ENCODE measurements at regions not wholly inside any gene's neighbourhood (a gene's known extent, or its start where the extent isn't known, plus 50 kb on each side); places are given as distances from the start of the nearest gene placed in this dataset.

DNA sequence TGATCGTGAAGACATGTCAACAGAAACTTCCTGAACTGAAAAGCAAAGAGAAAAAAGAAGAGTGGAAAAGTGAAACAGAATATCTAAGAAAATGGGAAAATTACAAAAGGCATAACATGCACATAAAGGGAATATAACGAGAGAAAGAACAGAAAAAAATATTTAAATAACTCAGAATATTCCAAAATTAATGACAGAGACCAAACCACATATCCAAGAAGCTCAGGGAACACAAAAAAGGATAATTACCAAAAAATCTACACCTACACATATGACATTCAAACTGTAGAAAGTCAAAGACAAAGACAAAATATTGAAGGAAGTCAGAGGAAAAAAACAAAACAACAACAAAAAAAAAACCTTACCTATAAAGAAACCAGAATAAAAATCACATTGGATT lies 105.5 kb downstream of the OR13A1 start:
- no peaks in the 10 kb centered on the region for H3K27me3 ChIP-seq (replicated peaks in 2 of 5; ENCODE audit: control insufficient read depth in 4 of 5, insufficient read depth in 5 of 5, low read length in 4 of 5)
- H3K9me3 ChIP-seq (ENCODE audit: control extremely low read depth in 1 of 5, control insufficient read depth in 4 of 5, insufficient read depth in 2 of 5, low read depth in 1 of 5, low read length in 4 of 5): peaks cover 0 to 3% (median 0%) of the 10 kb centered on the region in 5 experiments
- H3K27ac ChIP-seq (ENCODE audit: insufficient read depth in 1 of 2, low read depth in 1 of 2, low read length in 2 of 2, poor library complexity in 1 of 2, severe bottlenecking in 2 of 2): no peak overlapping the region
- ChIA-PET CTCF (no interaction called here), POLR2A (no interaction called here)
- no peaks in the 10 kb centered on the region for H3K36me3 ChIP-seq (ENCODE audit: control insufficient read depth in 4 of 4, insufficient read depth in 4 of 4, low read length in 3 of 4)
- no peaks in the 10 kb centered on the region for H3K4me1 ChIP-seq (ENCODE audit: control extremely low read depth in 1 of 4, control insufficient read depth in 4 of 4, insufficient read depth in 4 of 4, low read length in 3 of 4)
- WGBS (ENCODE audit: insufficient coverage): 100% methylated on average over 1 of the region's 2 CpGs
- no peak for DNase-seq
- H3K4me3 ChIP-seq (ENCODE audit: control insufficient read depth in 1 of 7, extremely low read depth in 1 of 7, insufficient read depth in 4 of 7, low read depth in 2 of 7, low read length in 6 of 7): no peak overlapping the region

DNA sequence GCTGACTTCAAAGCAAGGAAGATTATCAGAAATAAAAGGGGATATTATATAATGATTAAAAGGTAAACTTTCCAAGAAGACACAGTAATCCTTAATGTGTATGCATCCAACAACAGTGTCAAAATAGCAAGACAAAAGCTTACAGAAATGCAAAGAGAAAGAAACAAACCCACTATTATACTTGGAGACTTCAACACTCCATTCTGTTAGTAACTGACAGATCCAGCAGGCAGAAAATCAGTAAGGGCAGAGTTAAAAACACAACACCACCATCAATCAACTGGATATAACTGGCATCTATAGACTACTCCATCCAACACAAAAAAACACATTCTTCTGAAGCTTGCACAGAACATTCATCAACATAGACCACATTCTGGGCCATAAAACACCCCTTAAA lies 103.8 kb downstream of the OR13A1 start:
- no peaks in the 10 kb centered on the region for H3K27me3 ChIP-seq (replicated peaks in 2 of 5; ENCODE audit: control insufficient read depth in 4 of 5, insufficient read depth in 5 of 5, low read length in 4 of 5)

DNA sequence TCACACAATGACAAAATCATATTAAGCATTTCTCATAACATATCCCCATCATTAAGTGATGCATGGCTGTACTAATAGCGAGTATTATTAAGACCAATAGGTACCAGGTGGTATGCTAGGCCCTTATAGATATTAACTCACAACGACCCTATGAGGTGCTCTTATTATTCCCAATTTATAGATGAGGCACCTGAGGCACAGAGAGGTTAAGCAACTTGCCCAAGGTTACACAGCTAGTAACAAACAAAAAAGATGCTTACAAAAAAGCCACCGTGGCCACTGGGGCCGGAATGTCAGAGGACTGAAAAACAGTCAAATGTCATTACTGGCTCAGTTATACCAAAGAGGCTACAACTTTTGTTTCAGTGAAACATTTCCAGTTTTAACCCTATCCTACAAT lies 96.0 kb downstream of the OR13A1 start:
- no peak overlapping the region for H3K4me3 ChIP-seq (ENCODE audit: control insufficient read depth in 1 of 7, extremely low read depth in 1 of 7, insufficient read depth in 4 of 7, low read depth in 2 of 7, low read length in 6 of 7)
- ChIA-PET CTCF (interaction anchor here (2.1 kb wide), 1 partner anchor 18 kb away, joined by 4 read pairs; no protein-coding TSS in a partner anchor), POLR2A (no interaction called here)
- peaks cover 0 to 2% (median 0%) of the 10 kb centered on the region in 5 experiments for H3K27me3 ChIP-seq (replicated peaks in 2 of 5; ENCODE audit: control insufficient read depth in 4 of 5, insufficient read depth in 5 of 5, low read length in 4 of 5)
- 100% methylated on average over 4 of the region's 4 CpGs for WGBS (ENCODE audit: insufficient coverage)
- H3K36me3 ChIP-seq (ENCODE audit: control insufficient read depth in 4 of 4, insufficient read depth in 4 of 4, low read length in 3 of 4): no peaks in the 10 kb centered on the region
- no peaks in the 10 kb centered on the region for H3K9me3 ChIP-seq (ENCODE audit: control extremely low read depth in 1 of 5, control insufficient read depth in 4 of 5, insufficient read depth in 2 of 5, low read depth in 1 of 5, low read length in 4 of 5)
- H3K4me1 ChIP-seq (ENCODE audit: control extremely low read depth in 1 of 4, control insufficient read depth in 4 of 4, insufficient read depth in 4 of 4, low read length in 3 of 4): no peaks in the 10 kb centered on the region
- no peak overlapping the region for H3K27ac ChIP-seq (ENCODE audit: insufficient read depth in 1 of 2, low read depth in 1 of 2, low read length in 2 of 2, poor library complexity in 1 of 2, severe bottlenecking in 2 of 2)
- no peak for DNase-seq

More for the DNA sequence above, 103.8 kb downstream of the OR13A1 start:
- no peaks in the 10 kb centered on the region for H3K4me1 ChIP-seq (ENCODE audit: control extremely low read depth in 1 of 4, control insufficient read depth in 4 of 4, insufficient read depth in 4 of 4, low read length in 3 of 4)
- no peak overlapping the region for H3K27ac ChIP-seq (ENCODE audit: insufficient read depth in 1 of 2, low read depth in 1 of 2, low read length in 2 of 2, poor library complexity in 1 of 2, severe bottlenecking in 2 of 2)
- peaks cover 0 to 3% (median 0%) of the 10 kb centered on the region in 5 experiments for H3K9me3 ChIP-seq (ENCODE audit: control extremely low read depth in 1 of 5, control insufficient read depth in 4 of 5, insufficient read depth in 2 of 5, low read depth in 1 of 5, low read length in 4 of 5)
- no peaks in the 10 kb centered on the region for H3K36me3 ChIP-seq (ENCODE audit: control insufficient read depth in 4 of 4, insufficient read depth in 4 of 4, low read length in 3 of 4)
- CTCF ChIA-PET: interaction anchor here (1.6 kb wide), 1 partner anchor 10 kb away, joined by 6 read pairs; no protein-coding TSS in a partner anchor
- no peak for DNase-seq
- POLR2A ChIA-PET: no interaction called here
- H3K4me3 ChIP-seq (ENCODE audit: control insufficient read depth in 1 of 7, extremely low read depth in 1 of 7, insufficient read depth in 4 of 7, low read depth in 2 of 7, low read length in 6 of 7): no peak overlapping the region

DNA sequence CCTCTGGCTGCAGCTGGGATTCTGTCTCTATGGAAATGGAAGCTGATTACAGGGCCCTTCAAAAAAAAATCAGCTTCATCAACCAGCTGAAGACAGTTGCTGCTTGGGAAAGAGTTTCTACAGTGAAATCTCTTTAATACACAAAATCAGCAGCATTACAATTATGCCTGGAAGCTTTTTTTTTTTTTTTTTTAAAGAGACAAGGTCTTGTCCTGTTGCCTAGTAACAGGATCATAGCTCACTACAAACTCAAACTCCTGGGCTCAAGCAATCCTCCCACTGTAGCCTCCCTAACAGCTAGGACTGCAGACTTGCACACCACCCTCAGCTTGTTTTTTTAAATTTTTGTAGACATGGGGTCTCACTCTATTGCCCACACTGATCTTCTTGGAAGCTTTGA lies 94.5 kb downstream of the OR13A1 start:
- Histone ChIP-seq H3K4me3 (ENCODE audit: control insufficient read depth in 1 of 7, extremely low read depth in 1 of 7, insufficient read depth in 4 of 7, low read depth in 2 of 7, low read length in 6 of 7) (no peak overlapping the region), H3K4me1 (ENCODE audit: control extremely low read depth in 1 of 4, control insufficient read depth in 4 of 4, insufficient read depth in 4 of 4, low read length in 3 of 4) (no peaks in the 10 kb centered on the region), H3K27me3 (replicated peaks in 2 of 5; ENCODE audit: control insufficient read depth in 4 of 5, insufficient read depth in 5 of 5, low read length in 4 of 5) (peaks cover 0 to 3% (median 0%) of the 10 kb centered on the region in 5 experiments), H3K9me3 (ENCODE audit: control extremely low read depth in 1 of 5, control insufficient read depth in 4 of 5, insufficient read depth in 2 of 5, low read depth in 1 of 5, low read length in 4 of 5) (no peaks in the 10 kb centered on the region), H3K36me3 (ENCODE audit: control insufficient read depth in 4 of 4, insufficient read depth in 4 of 4, low read length in 3 of 4) (no peaks in the 10 kb centered on the region), H3K27ac (ENCODE audit: insufficient read depth in 1 of 2, low read depth in 1 of 2, low read length in 2 of 2, poor library complexity in 1 of 2, severe bottlenecking in 2 of 2) (no peak overlapping the region)
- no peak for DNase-seq
- CTCF ChIA-PET: interaction anchor here (0.6 to 2.6 kb wide), 6 partner anchors 9 to 81 kb away, joined by 3 to 18 read pairs (median 4); no protein-coding TSS in a partner anchor
- POLR2A ChIA-PET: no interaction called here

- ChIA-PET POLR2A (no interaction called here), CTCF (no interaction called here)
- Histone ChIP-seq H3K4me1 (ENCODE audit: control extremely low read depth in 1 of 4, control insufficient read depth in 4 of 4, insufficient read depth in 4 of 4, low read length in 3 of 4) (no peaks in the 10 kb centered on the region), H3K27me3 (replicated peaks in 2 of 5; ENCODE audit: control insufficient read depth in 4 of 5, insufficient read depth in 5 of 5, low read length in 4 of 5) (peaks cover 0 to 3% (median 0%) of the 10 kb centered on the region in 5 experiments), H3K9me3 (ENCODE audit: control extremely low read depth in 1 of 5, control insufficient read depth in 4 of 5, insufficient read depth in 2 of 5, low read depth in 1 of 5, low read length in 4 of 5) (peaks cover 0 to 2% (median 0%) of the 10 kb centered on the region in 5 experiments), H3K36me3 (ENCODE audit: control insufficient read depth in 4 of 4, insufficient read depth in 4 of 4, low read length in 3 of 4) (no peaks in the 10 kb centered on the region), H3K27ac (ENCODE audit: insufficient read depth in 1 of 2, low read depth in 1 of 2, low read length in 2 of 2, poor library complexity in 1 of 2, severe bottlenecking in 2 of 2) (no peak overlapping the region), H3K4me3 (ENCODE audit: control insufficient read depth in 1 of 7, extremely low read depth in 1 of 7, insufficient read depth in 4 of 7, low read depth in 2 of 7, low read length in 6 of 7) (no peak overlapping the region)
- 90% methylated on average over 45 of the region's 50 CpGs for WGBS (ENCODE audit: insufficient coverage)
- no peak for DNase-seq
Measured at GRCh38 chr10:45224219-45224841, 91.1 kb downstream of the OR13A1 start.

- Histone ChIP-seq H3K9me3 (ENCODE audit: control extremely low read depth in 1 of 5, control insufficient read depth in 4 of 5, insufficient read depth in 2 of 5, low read depth in 1 of 5, low read length in 4 of 5) (peaks cover 0 to 15% (median 7%) of the 10 kb centered on the region in 5 experiments), H3K4me3 (ENCODE audit: control insufficient read depth in 1 of 7, extremely low read depth in 1 of 7, insufficient read depth in 4 of 7, low read depth in 2 of 7, low read length in 6 of 7) (no peak overlapping the region), H3K4me1 (ENCODE audit: control extremely low read depth in 1 of 4, control insufficient read depth in 4 of 4, insufficient read depth in 4 of 4, low read length in 3 of 4) (no peaks in the 10 kb centered on the region), H3K27ac (ENCODE audit: insufficient read depth in 1 of 2, low read depth in 1 of 2, low read length in 2 of 2, poor library complexity in 1 of 2, severe bottlenecking in 2 of 2) (no peak overlapping the region), H3K36me3 (ENCODE audit: control insufficient read depth in 4 of 4, insufficient read depth in 4 of 4, low read length in 3 of 4) (no peaks in the 10 kb centered on the region), H3K27me3 (replicated peaks in 2 of 5; ENCODE audit: control insufficient read depth in 4 of 5, insufficient read depth in 5 of 5, low read length in 4 of 5) (peaks cover 0 to 3% (median 0%) of the 10 kb centered on the region in 5 experiments)
- 0% methylated on average over 1 of the region's 2 CpGs for WGBS (ENCODE audit: insufficient coverage)
- peak in 1 of 3 donors; percentile 15 for DNase-seq
- CTCF ChIA-PET: no interaction called here
- POLR2A ChIA-PET: no interaction called here
Measured at GRCh38 chr10:45227042-45227441, 88.4 kb downstream of the OR13A1 start.

- no peaks in the 10 kb centered on the region for H3K36me3 ChIP-seq (ENCODE audit: control insufficient read depth in 4 of 4, insufficient read depth in 4 of 4, low read length in 3 of 4)
- no CpG with 5 or more reads among the region's 1 CpG for WGBS (ENCODE audit: insufficient coverage)
- ChIA-PET CTCF (interaction anchor here (1.4 kb wide), 1 partner anchor 10 kb away, joined by 4 read pairs; no protein-coding TSS in a partner anchor), POLR2A (no interaction called here)
- peaks cover 0 to 3% (median 0%) of the 10 kb centered on the region in 5 experiments for H3K27me3 ChIP-seq (replicated peaks in 2 of 5; ENCODE audit: control insufficient read depth in 4 of 5, insufficient read depth in 5 of 5, low read length in 4 of 5)
- no peak for DNase-seq
- H3K4me1 ChIP-seq (ENCODE audit: control extremely low read depth in 1 of 4, control insufficient read depth in 4 of 4, insufficient read depth in 4 of 4, low read length in 3 of 4): no peaks in the 10 kb centered on the region
- peaks cover 0 to 15% (median 7%) of the 10 kb centered on the region in 5 experiments for H3K9me3 ChIP-seq (ENCODE audit: control extremely low read depth in 1 of 5, control insufficient read depth in 4 of 5, insufficient read depth in 2 of 5, low read depth in 1 of 5, low read length in 4 of 5)
- H3K27ac ChIP-seq (ENCODE audit: insufficient read depth in 1 of 2, low read depth in 1 of 2, low read length in 2 of 2, poor library complexity in 1 of 2, severe bottlenecking in 2 of 2): no peak overlapping the region
- H3K4me3 ChIP-seq (ENCODE audit: control insufficient read depth in 1 of 7, extremely low read depth in 1 of 7, insufficient read depth in 4 of 7, low read depth in 2 of 7, low read length in 6 of 7): no peak overlapping the region
Measured at GRCh38 chr10:45227456-45227855, 88.0 kb downstream of the OR13A1 start.

Measured in common myeloid progenitor, CD34-positive (primary cell).